HG03159 (cell line): ENCODE measurements at regions not wholly inside any gene's neighbourhood (a gene's known extent, or its start where the extent isn't known, plus 50 kb on each side); places are given as distances from the start of the nearest gene placed in this dataset.

ENCODE experiments used
- ATAC-seq: cut with Tn5 transposase; IDR thresholded peaks from one replicate; pipeline ENCODE4 v1.9.1; 2021; ENCODE audit warnings: mild to moderate bottlenecking, moderate library complexity; ENCODE audit not compliant: unreplicated experiment

DNA sequence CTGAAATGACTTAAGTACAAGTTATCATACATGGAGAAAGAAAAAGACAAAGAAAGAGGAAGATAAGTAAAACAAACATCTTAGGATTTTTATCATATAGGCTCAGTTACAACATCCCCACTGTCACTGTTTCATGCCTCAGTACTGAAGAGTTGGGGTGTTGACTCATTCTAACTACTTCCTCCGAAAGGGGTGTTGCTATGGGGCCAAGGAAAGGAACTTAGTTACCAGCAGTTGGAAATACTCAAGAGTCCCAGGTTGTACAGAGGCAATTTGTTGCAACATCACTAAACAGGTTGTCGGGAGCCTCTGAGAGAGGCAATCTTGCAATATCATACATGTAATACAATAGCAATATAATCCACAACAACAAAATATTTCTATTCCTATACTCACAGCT, 1264.7 kb downstream of the PCDH7 start:
- ATAC-seq, result no peak

DNA sequence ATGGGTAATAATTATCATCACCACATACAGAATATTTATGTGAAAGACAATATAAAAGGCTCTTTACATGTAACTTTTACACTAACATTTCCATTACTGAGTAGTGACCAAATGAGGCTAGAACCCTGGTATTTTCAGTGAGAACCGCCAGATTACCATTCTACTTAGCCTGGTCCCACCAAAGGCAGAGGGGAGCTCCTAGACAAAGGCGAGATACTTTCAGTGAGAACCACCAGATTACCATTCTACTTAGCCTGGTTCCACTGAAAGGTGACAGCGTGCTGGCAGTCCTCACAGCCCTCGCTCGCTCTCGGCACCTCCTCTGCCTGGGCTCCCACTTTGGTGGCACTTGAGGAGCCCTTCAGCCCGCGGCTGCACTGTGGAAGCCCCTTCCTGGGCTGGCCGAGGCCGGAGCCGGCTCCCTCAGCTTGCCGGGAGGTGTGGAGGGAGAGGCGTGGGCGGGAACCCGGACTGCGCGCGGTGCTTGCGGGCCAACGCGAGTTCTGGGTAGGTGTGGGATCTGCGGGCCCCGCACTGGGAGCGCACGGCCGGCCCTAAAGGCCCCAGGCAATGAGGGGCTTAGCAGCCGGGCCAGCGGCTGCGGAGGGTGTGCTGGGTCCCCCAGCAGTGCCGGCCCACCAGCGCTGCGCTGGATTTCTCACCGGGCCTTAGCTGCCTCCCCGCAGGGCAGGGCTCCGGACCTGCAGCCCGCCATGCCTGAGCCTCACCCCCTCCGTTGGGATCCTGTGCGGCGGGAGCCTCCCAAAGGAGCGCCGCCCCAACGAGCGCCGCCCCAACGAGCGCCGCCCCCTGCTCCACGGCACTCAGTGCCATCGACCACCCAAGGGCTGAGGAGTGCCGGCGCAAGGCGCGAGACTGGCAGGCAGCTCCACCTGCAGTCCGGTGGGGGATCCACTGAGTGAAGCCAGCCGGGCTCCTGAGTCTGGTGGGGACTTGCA, 1276.1 kb downstream of the PCDH7 start:
- no peak for ATAC-seq

DNA sequence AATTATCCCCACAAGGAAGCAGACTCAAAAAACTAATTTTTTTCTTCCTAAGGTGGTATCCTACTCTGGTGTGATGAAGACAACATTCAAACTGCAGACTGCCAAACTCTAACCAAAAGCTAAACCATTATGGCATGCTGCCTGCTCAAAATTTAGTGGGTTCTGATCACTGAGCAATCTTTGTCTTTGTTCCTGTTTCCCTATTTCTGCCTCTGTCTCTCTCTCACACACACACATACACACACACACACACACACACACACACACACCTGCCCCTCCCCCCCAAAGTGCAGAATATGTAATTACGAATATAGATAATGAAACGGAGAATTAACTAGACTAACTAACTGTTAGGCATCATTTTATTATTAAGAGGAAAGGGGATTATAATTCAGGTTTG, 1278.6 kb downstream of the PCDH7 start:
- no peak for ATAC-seq

DNA sequence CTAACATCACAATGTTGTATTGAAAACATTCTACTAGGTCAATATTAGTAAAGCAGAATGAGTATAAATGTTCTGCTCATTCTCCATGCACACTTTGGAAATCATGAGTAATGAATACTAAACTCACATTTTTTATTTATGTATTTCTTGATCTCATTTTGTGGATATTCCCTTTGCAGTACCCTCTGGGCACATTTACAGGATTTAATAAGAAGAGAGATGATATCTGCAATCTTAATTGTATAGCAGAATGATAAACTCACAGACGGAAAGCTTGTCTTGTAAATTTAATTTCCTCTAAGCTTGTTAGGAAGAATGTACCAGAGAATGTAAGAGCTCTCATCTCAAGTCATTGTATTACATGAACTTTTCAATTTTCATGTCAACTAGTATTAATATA, 1279.7 kb downstream of the PCDH7 start:
- ATAC-seq, result no peak

DNA sequence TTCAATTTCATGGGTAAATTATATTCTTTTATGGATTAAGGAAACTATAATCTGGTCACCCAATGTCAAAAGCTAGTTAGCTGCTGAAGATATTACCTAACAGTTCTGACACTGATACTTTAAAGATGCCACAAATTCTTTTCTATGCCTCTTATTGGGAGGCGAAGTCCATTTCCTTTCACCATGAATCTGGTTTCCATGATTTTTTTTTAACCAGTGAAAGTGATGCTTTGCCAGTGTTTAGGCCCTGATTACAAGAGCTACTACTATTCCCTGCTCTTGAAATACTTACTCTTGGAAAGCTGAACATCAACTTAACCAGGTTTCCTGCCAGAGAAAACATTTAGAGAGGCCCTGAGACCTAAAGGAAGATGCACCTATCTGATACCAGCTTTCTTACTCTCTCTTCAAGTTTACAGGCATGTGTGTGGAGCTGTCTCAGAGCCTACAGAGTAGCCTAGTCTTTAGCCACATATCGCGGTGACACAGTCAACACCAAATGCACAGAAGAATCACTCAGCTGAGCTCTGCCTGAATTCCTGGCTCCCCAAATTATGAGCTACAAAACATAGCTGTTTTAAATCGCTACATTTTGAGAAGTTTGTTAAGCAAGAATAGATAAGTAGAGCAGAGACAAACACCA, 1280.8 kb downstream of the PCDH7 start:
- ATAC-seq, result no peak

DNA sequence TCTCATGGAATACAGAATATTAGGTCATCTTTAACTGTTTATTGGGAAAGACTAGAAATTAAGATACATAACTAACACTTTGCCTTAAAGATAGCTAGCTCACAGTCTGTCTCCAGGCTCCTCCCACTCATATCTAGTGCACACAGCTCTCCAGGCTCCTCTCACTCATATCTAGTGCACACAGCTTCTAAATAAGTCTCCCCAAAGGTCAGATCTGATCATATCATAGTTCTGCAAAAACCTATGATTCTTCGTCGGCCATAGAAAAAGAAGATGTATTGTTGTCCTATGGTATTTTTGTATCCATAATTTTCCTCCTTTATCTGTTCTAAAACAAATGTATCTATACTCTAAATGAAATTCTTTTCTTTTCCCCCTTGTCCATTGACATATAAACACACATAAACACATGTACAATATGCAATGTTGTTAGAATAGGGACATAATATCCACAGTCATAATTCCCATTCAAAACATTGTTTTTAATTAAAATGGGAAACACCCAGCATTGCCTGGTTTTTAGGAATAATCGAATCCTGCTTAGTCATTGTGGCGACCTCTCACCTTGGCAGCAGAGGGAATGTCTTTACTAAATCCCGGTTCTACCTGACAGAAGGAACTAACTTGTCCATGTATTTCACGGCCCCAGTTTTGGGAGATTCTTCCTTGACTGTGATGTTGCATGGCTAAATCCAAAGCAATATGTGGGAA, 1282.0 kb downstream of the PCDH7 start:
- no peak for ATAC-seq

DNA sequence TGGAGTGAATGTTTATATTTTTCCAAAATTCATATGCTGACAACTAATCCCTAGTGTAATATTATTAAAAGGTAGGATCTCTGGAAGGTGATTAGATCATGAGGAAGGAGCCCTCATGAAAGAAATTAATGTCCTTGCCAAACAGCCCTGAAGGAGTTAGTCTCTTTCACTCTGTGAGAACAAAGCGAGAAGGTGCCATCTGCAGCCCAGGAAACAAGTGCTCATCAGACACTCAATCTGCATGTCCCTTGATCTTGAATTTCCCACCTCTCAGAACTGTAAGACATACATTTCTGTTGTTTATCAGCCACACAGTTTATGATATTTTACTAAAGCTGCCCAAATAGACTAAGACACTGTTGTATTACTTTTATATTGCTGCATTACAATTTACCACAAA, 1283.4 kb downstream of the PCDH7 start:
- no peak for ATAC-seq

DNA sequence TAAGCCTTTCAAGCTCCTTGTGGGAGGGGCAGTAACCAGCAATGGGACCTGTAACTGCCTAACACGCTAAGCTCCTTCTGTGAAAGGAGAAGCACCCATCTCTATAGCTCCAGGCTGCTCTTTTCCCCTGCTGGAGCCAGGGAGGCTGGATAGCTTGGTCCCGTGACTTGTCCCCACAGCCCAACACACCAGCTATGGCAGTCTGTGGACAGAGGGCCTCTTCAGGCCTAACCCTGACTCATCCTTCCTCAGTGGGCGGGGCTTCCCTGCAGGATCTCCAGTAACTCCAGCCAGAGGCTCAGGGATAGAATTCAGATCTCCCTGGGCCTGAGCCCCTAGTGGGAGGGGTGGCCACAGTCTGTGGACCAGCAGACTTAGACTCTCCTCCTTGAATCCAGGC, 1290.1 kb downstream of the PCDH7 start:
- no peak for ATAC-seq

DNA sequence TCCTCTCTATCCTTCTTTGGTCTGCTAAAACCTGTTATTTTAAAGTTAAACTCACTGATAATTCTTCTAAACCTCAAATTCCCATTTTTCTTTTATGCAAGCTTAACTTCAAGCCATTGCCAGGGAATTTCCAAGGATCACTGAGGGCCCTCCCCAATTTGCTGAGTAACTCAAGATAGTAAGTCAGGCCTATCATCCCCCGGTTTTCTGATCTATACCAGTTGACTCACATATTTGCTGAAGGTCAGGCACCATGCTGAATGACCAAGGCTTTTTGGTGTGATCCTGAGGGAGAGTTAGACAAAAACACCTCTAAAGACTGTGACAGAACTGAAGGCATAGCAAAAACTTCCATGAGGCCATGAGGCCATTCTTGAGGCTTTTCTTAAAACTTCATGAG, 1301.9 kb downstream of the PCDH7 start:
- ATAC-seq, result no peak

DNA sequence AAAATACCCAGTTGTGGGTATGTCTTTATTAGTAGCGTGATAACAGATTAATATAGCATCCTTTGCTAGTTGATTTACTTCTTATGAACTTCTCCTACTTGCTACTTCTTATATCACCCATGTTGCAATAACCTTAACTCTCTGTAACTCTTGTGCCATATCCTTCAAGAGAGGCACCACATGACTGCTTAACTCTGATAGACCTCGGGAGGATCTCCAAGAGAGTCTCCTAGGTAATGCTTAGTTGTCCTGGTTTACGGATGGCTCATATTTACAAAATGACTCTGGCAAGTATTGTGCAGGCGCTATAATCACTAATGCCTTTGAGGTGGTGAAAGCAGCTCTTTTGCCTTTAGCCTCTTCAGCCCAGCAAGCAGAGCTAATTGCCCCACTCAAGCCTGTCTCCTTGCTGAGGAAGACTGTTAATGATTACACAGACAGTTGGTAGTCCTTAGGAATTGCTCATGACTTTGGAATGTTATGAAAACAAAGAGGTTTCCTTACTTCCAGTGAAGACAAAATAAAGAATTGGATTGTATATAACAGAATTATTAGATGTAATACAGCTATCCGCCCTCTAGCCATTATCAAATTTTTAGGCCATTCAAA, 1305.8 kb downstream of the PCDH7 start:
- no peak for ATAC-seq

DNA sequence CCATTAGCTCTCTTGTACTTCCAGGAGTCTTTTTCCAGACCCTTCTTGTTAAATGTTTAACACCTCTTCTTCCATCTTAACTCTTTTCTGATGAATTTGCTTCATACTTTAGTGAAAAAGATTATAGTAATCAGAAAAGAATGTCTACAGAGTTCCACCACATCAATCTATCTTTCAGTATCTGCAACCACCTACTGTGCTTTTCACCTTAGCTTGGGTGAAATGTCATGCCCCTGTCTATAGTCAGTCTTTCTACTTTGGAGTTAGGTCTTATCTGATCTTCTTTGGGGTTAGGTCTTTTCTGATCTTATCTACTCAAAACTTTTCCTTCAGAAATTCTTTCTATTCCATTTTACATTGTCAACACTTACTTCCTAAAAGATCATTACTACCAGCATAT, 1310.2 kb downstream of the PCDH7 start:
- no peak for ATAC-seq

DNA sequence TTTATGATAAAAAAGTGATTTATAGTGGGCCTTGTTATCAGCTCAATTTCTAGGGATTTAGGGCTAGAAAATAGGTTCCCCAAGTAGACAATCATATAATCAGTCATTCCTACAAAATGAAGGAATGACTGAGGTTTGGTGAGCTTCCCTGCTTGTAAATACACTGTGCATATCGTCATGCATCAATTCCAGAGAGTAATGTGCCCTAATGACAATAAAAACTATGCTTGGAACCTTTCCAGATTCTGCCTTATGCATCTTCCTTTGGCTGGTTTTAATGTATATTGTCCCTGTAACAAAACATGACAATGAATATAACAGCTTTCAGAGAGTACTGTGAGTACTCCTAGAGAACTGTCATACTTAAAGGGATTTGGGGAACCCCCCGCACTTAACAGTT, 1310.9 kb downstream of the PCDH7 start:
- ATAC-seq, result no peak

DNA sequence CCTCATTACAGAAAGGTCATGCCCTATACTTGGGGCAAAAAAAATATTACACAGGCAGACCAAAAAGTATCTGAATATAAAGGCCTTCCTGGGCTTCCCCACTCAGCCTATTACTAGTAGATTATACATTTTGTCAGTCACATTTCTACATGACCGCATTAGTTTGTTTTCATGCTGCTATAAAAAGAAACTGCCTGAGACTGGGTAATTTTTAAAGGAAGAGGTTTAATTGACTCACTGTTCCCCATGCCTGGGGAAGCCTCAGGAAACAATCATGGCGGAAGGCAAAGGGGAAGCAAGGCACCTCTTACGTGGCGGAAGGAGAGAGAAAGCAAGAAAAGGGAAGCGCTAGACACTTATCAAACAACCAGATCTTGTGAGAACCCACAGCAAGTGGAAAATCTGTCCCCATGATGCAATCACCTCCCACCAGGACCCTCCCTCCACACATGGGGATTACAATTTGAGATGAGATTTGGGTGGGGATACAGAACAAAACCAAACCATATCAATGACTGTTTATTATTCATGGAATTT, 1312.0 kb downstream of the PCDH7 start:
- ATAC-seq, result no peak

DNA sequence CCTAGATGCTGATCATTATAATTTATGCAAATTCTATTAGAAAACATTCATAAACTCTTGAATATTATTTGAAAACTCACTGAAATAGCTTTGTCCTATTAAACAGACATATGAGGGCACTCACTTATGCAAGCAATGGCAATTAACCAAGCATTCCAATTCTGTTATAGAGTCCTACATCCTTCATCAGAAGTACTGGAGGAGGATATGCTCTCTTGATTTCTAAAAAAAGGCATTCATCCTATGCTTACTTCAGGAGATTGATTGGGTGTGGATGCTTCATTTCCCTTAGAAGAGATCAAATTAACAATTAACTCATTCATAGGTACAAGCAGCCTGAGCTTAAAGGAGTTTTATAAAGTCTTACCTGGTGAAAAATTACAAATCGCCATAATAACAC, 1317.2 kb downstream of the PCDH7 start:
- ATAC-seq, result no peak

DNA sequence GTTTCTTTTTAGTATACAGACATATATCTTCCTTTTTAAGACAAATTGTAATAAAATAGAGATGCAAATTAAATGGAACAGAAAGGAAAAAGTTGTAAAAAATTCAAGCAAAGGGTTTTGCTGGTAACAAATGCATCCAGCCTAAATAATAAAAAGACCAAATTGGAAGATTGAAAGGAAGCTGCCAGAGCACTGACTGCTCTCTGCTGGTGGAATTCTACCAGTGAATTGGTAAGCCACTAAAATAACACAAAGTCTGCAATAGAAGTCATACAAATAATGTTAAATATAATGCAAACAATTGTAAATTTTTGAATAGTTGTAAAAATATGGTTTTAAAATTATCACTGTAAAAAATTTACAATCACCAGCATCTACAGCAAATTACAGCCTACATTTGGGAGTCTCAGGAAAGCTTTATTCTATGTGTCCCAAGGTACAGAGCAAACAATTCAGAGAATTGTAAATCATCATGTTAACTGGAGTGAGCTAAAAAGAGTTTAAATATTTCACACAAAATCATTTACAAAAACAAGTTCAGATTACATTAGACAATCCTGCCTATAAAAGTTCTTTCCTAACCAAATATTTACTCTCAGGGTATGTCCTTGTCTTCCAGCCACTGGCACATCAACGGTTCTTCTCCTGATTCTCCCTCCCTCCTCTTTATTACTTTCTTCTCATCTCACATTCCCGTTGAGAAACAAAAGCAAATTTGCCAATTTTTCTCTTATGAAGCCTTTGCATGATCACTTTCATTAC, 1322.5 kb downstream of the PCDH7 start:
- ATAC-seq, result no peak

DNA sequence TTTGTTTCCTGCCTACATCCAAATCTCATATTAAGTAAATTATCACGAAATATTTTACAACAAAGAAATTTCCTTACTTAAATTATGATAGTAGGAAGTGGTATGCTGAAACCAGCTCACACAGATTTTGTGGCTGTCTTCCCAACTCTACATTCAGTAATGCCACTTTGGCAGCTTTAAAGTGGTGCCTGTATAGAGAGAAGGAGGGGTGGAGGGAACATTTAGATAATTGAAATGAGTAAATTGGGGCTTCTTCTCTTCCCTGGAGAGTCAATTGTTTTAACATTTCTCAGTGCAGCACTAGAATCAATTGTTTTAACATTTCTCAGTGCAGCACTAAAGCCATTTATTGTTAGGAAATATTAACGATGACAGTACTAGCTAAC, 1323.1 kb downstream of the PCDH7 start:
- ATAC-seq, result no peak

DNA sequence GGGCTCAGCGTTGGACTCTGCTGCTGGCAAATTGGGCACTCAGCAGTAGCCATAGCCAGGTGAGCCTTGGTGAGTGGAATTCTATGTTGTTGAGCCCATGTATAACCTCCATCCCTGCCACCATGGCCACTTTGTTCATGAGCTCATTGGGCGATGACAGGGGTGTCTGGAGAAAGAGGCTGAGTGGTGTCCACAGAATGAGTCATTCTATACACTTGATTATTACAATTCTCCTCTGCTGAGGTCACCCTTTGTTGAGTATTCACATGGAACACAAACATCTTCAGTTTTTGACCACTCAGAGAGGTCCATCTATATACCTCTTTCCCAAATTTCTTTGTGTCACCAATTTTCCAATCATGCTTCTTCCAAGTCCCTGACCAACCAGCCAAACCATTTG, 1341.7 kb downstream of the PCDH7 start:
- ATAC-seq, result no peak

DNA sequence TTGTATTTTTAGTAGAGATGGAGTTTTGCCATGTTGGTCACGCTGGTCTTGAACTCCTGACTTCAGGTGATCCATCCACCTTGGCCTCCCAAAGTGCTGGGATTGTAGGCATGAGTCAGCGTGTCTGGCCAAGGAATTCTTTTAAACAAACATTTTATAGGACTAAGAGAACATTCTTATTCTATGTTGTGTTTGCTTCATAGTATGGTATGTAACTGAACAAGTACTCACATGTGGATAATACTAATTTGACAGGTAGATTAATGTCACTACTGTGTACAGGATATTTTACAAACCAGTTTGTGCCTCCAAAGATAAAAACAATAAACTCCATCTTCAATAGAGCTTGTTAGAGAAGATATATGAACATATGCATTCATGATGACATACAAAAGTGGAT, 1353.4 kb downstream of the PCDH7 start:
- ATAC-seq, result no peak

DNA sequence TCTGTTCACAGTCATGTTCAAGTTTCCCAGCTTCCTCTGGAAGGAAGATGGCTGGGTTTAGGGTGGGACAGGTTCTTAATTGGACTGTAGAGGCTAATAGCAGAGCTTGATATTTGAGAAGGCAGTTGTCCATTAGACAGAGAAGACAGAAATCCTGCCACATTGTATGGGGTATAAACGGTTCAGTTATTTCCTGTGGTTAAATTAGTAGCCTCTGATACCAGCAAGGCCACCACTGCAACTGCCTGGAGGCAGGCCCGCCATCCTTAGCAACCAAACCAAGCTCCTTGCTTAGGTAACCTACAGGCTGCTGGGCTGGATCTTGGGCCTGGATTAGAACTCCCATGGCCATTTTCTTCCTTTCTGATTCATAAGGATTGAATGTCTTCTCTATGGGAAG, 1367.0 kb downstream of the PCDH7 start:
- no peak for ATAC-seq

DNA sequence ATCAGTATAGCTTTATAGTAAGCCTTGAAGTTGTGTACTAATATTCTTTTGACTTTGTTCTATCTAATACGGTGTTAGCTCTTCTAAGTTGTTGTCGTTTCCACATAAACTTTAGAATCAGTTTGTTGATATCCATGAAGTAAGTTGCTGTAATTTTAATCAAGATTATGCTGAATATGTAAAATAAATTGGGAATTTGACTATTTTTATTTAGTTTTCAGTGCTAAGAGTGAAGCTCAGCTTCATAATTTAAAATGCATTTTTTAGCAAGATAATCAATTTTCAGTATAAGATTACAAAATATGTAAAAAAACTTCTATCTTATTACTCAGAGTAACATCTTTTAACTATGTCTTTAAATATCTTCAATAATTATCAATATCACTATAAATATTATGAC, 1374.8 kb downstream of the PCDH7 start:
- no peak for ATAC-seq
